ENCODE measurements at regions not wholly inside any gene's neighbourhood (a gene's known extent, or its start where the extent isn't known, plus 50 kb on each side); places are given as distances from the start of the nearest gene placed in this dataset.

DNA sequence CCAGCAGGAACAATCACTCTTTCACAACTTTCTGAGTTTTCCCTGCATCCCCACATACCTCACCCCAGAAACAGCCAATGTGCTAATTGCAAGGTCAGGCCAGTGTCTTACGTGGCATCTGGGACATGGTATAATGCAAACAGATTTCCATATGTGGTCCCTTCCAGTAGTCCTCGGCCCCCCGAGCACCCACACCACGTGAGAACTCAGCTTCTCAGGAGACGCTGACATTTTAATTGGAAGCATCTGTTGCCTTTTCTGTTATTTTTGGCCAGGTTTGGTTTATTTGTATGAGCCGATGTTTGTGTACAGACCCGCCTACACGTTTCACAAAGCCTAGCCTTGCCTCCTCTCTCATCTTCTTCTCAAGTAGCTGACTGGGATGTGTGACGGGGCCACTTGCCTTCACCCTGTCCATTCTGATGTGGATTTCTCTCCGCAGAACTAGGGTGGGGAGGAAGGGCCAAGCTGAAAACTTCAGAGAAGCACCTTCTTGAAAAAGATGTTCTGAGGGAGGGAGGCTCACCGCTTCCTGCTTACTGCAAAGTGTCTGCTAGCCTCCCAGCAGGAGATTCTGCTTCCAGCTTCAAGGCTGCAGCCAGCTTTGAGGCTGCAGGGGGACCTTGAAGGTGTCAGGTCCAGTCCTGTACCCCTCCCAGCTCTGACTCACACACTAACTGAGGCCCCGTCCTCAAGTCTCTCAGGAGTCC is 109.6 kb upstream of the SLC14A2 start:
- dilution Hi-C loops (cut with MboI; ENCODE audit: extremely low pct_ligation_motif_present, low sequenced_read_pairs): no loop called here
- no peak for TF ChIP-seq EZH2 (IDR thresholded peaks at IDR 0.05; ENCODE audit: low read length)
- TF ChIP-seq, protein P1, sequence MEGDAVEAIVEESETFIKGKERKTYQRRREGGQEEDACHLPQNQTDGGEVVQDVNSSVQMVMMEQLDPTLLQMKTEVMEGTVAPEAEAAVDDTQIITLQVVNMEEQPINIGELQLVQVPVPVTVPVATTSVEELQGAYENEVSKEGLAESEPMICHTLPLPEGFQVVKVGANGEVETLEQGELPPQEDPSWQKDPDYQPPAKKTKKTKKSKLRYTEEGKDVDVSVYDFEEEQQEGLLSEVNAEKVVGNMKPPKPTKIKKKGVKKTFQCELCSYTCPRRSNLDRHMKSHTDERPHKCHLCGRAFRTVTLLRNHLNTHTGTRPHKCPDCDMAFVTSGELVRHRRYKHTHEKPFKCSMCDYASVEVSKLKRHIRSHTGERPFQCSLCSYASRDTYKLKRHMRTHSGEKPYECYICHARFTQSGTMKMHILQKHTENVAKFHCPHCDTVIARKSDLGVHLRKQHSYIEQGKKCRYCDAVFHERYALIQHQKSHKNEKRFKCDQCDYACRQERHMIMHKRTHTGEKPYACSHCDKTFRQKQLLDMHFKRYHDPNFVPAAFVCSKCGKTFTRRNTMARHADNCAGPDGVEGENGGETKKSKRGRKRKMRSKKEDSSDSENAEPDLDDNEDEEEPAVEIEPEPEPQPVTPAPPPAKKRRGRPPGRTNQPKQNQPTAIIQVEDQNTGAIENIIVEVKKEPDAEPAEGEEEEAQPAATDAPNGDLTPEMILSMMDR (optimal IDR thresholded peaks at IDR 0.05 in 1 of 3, IDR thresholded peaks at IDR 0.05 in 1 of 3, conservative IDR thresholded peaks at IDR 0.05 in 1 of 3; ENCODE audit: extremely low read depth in 1 of 3, insufficient read depth in 2 of 3, low read length in 3 of 3): no peak
- Histone ChIP-seq H3K4me2 (ENCODE audit: control insufficient read depth, extremely low read depth, insufficient read depth, low read depth, low read length) (no peak overlapping the region), H4K20me1 (ENCODE audit: control insufficient read depth, extremely low read depth, insufficient read depth, low read length) (no peaks in the 10 kb centered on the region), H2AFZ (ENCODE audit: control insufficient read depth, low read length) (no peak overlapping the region), H3K27ac (ENCODE audit: control insufficient read depth, insufficient read depth, low read length) (no peak overlapping the region), H3K27me3 (ENCODE audit: control insufficient read depth, extremely low read depth, insufficient read depth, low read length) (peaks cover 8% of the 10 kb centered on the region), H3K9me1 (ENCODE audit: control insufficient read depth, extremely low read depth, insufficient read depth, low read length) (no peaks in the 10 kb centered on the region), H3K36me3 (ENCODE audit: control insufficient read depth in 2 of 2, extremely low read depth in 1 of 2, insufficient read depth in 2 of 2, low read length in 2 of 2) (no peaks in the 10 kb centered on the region), H3K4me3 (ENCODE audit: control insufficient read depth in 2 of 3, extremely low read depth in 1 of 3, insufficient read depth in 2 of 3, low read depth in 1 of 3, low read length in 3 of 3) (no peak overlapping the region), H3K9ac (ENCODE audit: control insufficient read depth, extremely low read depth, insufficient read depth, low read length) (no peak overlapping the region), H3K4me1 (ENCODE audit: control insufficient read depth, extremely low read depth, insufficient read depth, low read length) (no peaks in the 10 kb centered on the region), H3K79me2 (ENCODE audit: control insufficient read depth, insufficient read depth, low read length) (no peaks in the 10 kb centered on the region), H3K9me3 (ENCODE audit: control insufficient read depth, low read depth, low read length) (peaks cover 3% of the 10 kb centered on the region)
- no peak for FAIRE-seq
- no peak for DNase-seq (ENCODE audit: low read depth, low spot score)

DNA sequence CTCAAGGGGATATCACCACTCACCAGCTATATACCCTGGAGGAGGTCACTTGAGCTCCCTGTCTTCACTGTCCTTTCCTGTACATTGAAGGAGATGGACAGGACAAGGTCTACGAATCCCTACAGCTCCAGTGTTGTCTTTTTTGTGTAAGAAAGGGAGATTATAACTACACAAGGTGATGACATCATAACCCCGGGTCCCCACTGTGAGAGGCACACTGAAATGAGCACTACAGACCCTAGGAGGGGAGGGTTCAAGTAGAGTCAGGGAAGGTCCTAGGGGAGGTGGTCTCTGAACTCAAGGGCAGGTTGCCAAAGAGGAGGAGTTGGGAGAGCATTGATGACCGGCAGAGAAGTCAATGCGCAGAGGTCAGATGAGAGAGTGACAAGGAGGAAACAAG is 108.3 kb upstream of the SLC14A2 start:
- no peak for FAIRE-seq
- H3K79me2 ChIP-seq (ENCODE audit: control insufficient read depth, insufficient read depth, low read length): no peaks in the 10 kb centered on the region
- dilution Hi-C loops (cut with MboI; ENCODE audit: extremely low pct_ligation_motif_present, low sequenced_read_pairs): no loop called here

More for the DNA sequence above, 108.3 kb upstream of the SLC14A2 start:
- Histone ChIP-seq H3K27ac (ENCODE audit: control insufficient read depth, insufficient read depth, low read length) (no peak overlapping the region), H3K27me3 (ENCODE audit: control insufficient read depth, extremely low read depth, insufficient read depth, low read length) (peaks cover 8% of the 10 kb centered on the region), H4K20me1 (ENCODE audit: control insufficient read depth, extremely low read depth, insufficient read depth, low read length) (no peaks in the 10 kb centered on the region), H2AFZ (ENCODE audit: control insufficient read depth, low read length) (no peak overlapping the region), H3K9ac (ENCODE audit: control insufficient read depth, extremely low read depth, insufficient read depth, low read length) (no peak overlapping the region), H3K9me3 (ENCODE audit: control insufficient read depth, low read depth, low read length) (peaks cover 3% of the 10 kb centered on the region), H3K4me3 (ENCODE audit: control insufficient read depth in 2 of 3, extremely low read depth in 1 of 3, insufficient read depth in 2 of 3, low read depth in 1 of 3, low read length in 3 of 3) (no peak overlapping the region), H3K4me1 (ENCODE audit: control insufficient read depth, extremely low read depth, insufficient read depth, low read length) (no peaks in the 10 kb centered on the region), H3K9me1 (ENCODE audit: control insufficient read depth, extremely low read depth, insufficient read depth, low read length) (no peaks in the 10 kb centered on the region), H3K36me3 (ENCODE audit: control insufficient read depth in 2 of 2, extremely low read depth in 1 of 2, insufficient read depth in 2 of 2, low read length in 2 of 2) (no peaks in the 10 kb centered on the region), H3K4me2 (ENCODE audit: control insufficient read depth, extremely low read depth, insufficient read depth, low read depth, low read length) (no peak overlapping the region)
- no peak for DNase-seq (ENCODE audit: low read depth, low spot score)
- TF ChIP-seq EZH2 (IDR thresholded peaks at IDR 0.05; ENCODE audit: low read length): no peak
- TF ChIP-seq, protein P1 (optimal IDR thresholded peaks at IDR 0.05 in 1 of 3, IDR thresholded peaks at IDR 0.05 in 1 of 3, conservative IDR thresholded peaks at IDR 0.05 in 1 of 3; ENCODE audit: extremely low read depth in 1 of 3, insufficient read depth in 2 of 3, low read length in 3 of 3): no peak
